IMR-90 (cell line): ENCODE measurements at regions not wholly inside any gene's neighbourhood (a gene's known extent, or its start where the extent isn't known, plus 50 kb on each side); places are given as distances from the start of the nearest gene placed in this dataset.
"Not testable (repeated sequence)": the region's sequence is repeated elsewhere in the genome, so short reads cannot be mapped to it uniquely, and the experiment has no call there.

Experiments used
- ATAC-seq: fragments of 200-7000 bp; cut with Tn5 transposase; 2 replicates; pipeline ENCODE4 v1.9.1; 2020; ENCODE audit warnings: low read depth, mild to moderate bottlenecking, moderate library complexity
- BruUV-seq: library from RNA; stranded (reverse); fragments of 400-500 nt; replicated peaks from 2 replicates; lab custom pipeline; 2021; lab: Mats Ljungman, UMichigan
- CTCF ChIA-PET: fragments of 300-600 bp; formaldehyde crosslinking; extraction: SDS; loops from one replicate; lab custom pipeline; 2021; ENCODE audit warnings: antibody characterized with exemption; lab: Yijun Ruan, JAX
- POLR2A ChIA-PET: fragments of 300-600 bp; sonication (Branson Sonifier 250); formaldehyde crosslinking; loops from one replicate; lab custom pipeline; 2022; ENCODE audit warnings: antibody characterized with exemption; ENCODE audit not compliant: unreplicated experiment; lab: Charles Lee
- DNase-seq: peaks from one replicate; pipeline ENCODE4 v3.0.0; 2013
- H2AFZ ChIP-seq: replicated peaks from 2 replicates; pipeline ENCODE3; 2013; ENCODE audit warnings: low read length, mild to moderate bottlenecking; ENCODE audit not compliant: poor library complexity
- H2AK5ac ChIP-seq: 2 replicates; pipeline ENCODE4 v1.6.1; 2013; ENCODE audit warnings: low read depth, low read length, inconsistent platforms
- H2AK9ac ChIP-seq: replicated peaks from 2 replicates; pipeline ENCODE3; 2013; ENCODE audit warnings: mild to moderate bottlenecking, low read depth, low read length, moderate library complexity; ENCODE audit not compliant: poor library complexity
- H2BK120ac ChIP-seq: 2 replicates; pipeline ENCODE4 v1.6.1; 2013; ENCODE audit warnings: low read depth, low read length, inconsistent platforms
- H2BK15ac ChIP-seq: 3 replicates; pipeline ENCODE4 v1.6.1; 2013; ENCODE audit warnings: low read depth, low read length, inconsistent platforms
- H2BK20ac ChIP-seq: 2 replicates; pipeline ENCODE4 v1.6.1; 2013; ENCODE audit warnings: low read depth, mild to moderate bottlenecking, inconsistent platforms, low read length, moderate library complexity
- H2BK5ac ChIP-seq: 2 replicates; pipeline ENCODE4 v1.6.1; 2013; ENCODE audit warnings: mild to moderate bottlenecking, low read depth, low read length, inconsistent platforms; ENCODE audit not compliant: poor library complexity, severe bottlenecking
- H3K14ac ChIP-seq: replicated peaks from 2 replicates; pipeline ENCODE4 v1.6.1; 2013; ENCODE audit warnings: low read depth, low read length, inconsistent platforms
- H3K18ac ChIP-seq: 2 replicates; pipeline ENCODE4 v1.6.1; 2013; ENCODE audit warnings: low read depth, low read length, control low read depth
- H3K23ac ChIP-seq: 2 replicates; pipeline ENCODE4 v1.6.1; 2013; ENCODE audit warnings: low read depth, low read length, inconsistent platforms
- H3K27ac ChIP-seq: 2 replicates; pipeline ENCODE4 v1.5.1; 2013; ENCODE audit warnings: mild to moderate bottlenecking, control low read depth, low read length; ENCODE audit not compliant: insufficient read depth
- H3K27me3 ChIP-seq: 2 replicates; pipeline ENCODE4 v1.6.1; 2013; ENCODE audit warnings: low read length; ENCODE audit not compliant: control insufficient read depth, insufficient read depth
- H3K36me3 ChIP-seq: 2 replicates; pipeline ENCODE4 v1.6.1; 2013; ENCODE audit warnings: low read length, mixed read lengths; ENCODE audit not compliant: control insufficient read depth, insufficient read depth
- H3K4ac ChIP-seq: 2 replicates; pipeline ENCODE4 v1.6.1; 2013; ENCODE audit warnings: low read depth, low read length, inconsistent platforms
- H3K4me1 ChIP-seq: 2 replicates; pipeline ENCODE4 v1.6.1; 2013; ENCODE audit warnings: low read length, mixed read lengths; ENCODE audit not compliant: control insufficient read depth, insufficient read depth
- H3K4me2 ChIP-seq: 2 replicates; pipeline ENCODE4 v1.6.1; 2013; ENCODE audit warnings: low read depth, mild to moderate bottlenecking, control low read depth, low read length, moderate library complexity
- H3K4me3 ChIP-seq: 2 replicates; pipeline ENCODE4 v1.5.1; 2013; ENCODE audit warnings: low read depth, mild to moderate bottlenecking, control low read depth, low read length, moderate library complexity; ENCODE audit not compliant: insufficient read depth
- H3K56ac ChIP-seq: 2 replicates; pipeline ENCODE4 v1.6.1; 2013; ENCODE audit warnings: low read length, inconsistent platforms; ENCODE audit not compliant: insufficient read depth; ENCODE audit errors: extremely low read depth
- H3K79me1 ChIP-seq, 2 experiments: 2 replicates each; pipeline ENCODE4 v1.6.1; 2013; ENCODE audit warnings: low read length in 2 of 2, inconsistent platforms in 1 of 2, low read depth in 1 of 2
- H3K9ac ChIP-seq: 2 replicates; pipeline ENCODE4 v1.6.1; 2013; ENCODE audit warnings: low read depth, low read length, control low read depth
- H3K9me1 ChIP-seq: 2 replicates; pipeline ENCODE4 v1.6.1; 2013; ENCODE audit warnings: low read length, inconsistent platforms; ENCODE audit not compliant: insufficient read depth
- H3K9me3 ChIP-seq: 2 replicates; pipeline ENCODE4 v1.6.1; 2013; ENCODE audit warnings: low read length; ENCODE audit not compliant: control insufficient read depth, insufficient read depth
- H4K20me1 ChIP-seq: 2 replicates; pipeline ENCODE4 v1.6.1; 2013; ENCODE audit warnings: low read length, inconsistent platforms; ENCODE audit not compliant: insufficient read depth
- H4K5ac ChIP-seq: 2 replicates; pipeline ENCODE4 v1.6.1; 2013; ENCODE audit warnings: mild to moderate bottlenecking, low read depth, low read length, control low read depth
- H4K8ac ChIP-seq, 2 experiments: 2 replicates each; pipeline ENCODE4 v1.6.1; 2013; ENCODE audit warnings: low read depth in 2 of 2, low read length in 2 of 2, control low read depth in 1 of 2, inconsistent platforms in 1 of 2
- H4K91ac ChIP-seq: 2 replicates; pipeline ENCODE4 v1.6.1; 2013; ENCODE audit warnings: low read depth, low read length, inconsistent platforms; ENCODE audit not compliant: insufficient read depth
- RFX5 ChIP-seq: IDR thresholded peaks from 2 replicates; pipeline ENCODE4 v1.8.0; 2012; ENCODE audit warnings: low read depth, mild to moderate bottlenecking, low read length, moderate library complexity
- WGBS, 2 experiments: methylation state at CpG; one replicate each; pipeline versions ENCODE4 v1.1.5 to v1.1.7; 2013; ENCODE audit warnings: missing lambda C conversion rate in 2 of 2; ENCODE audit not compliant: insufficient read length in 1 of 2; ENCODE audit errors: extremely low coverage in 2 of 2; 5-methylcytosine and 5-hydroxymethylcytosine counted together
- dilution Hi-C: fragments of 300-500 bp; cut with HindIII; formaldehyde crosslinking; loops from one replicate; pipeline ENCODE4 v1.14.3; 2018; ENCODE audit warnings: low sequenced_read_pairs; ENCODE audit not compliant: unreplicated experiment
- in situ Hi-C: fragments of 300-500 bp; cut with MboI; formaldehyde crosslinking; loops from 3 replicates; pipeline ENCODE4 v1.14.3; 2019; ENCODE audit warnings: low sequenced_read_pairs, inconsistent platforms, mixed read lengths
- intact Hi-C: fragments of 100-400 bp; cut with micrococcal nuclease; formaldehyde crosslinking; loops from 2 replicates; pipeline ENCODE4 v1.10.0; 2022

DNA sequence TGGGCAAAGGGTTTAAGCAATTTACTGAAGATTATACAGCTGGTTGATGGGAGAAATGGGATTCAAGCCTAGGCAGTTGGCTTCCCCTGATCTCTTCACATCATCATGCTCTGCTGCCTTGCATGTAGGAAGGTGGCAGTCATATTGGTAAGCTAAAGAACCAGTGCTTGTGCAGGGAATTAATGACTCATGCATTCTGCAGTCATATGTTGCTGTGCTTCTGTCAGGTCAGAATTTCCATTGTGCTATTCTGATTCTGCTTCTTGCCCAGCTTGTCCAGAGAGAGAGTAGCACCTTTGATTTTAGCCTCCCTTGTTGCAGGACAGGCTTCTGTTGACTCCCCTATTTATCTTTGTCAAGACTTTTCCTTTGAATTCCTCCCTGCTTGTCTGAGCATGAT lies 114.0 kb upstream of the IKBKE start:
- intact Hi-C loops, CTCF ChIA-PET, H3K27me3 ChIP-seq, H3K9me3 ChIP-seq, BruUV-seq, H3K27ac ChIP-seq, H3K9me1 ChIP-seq, dilution Hi-C loops, H3K18ac ChIP-seq, H2AFZ ChIP-seq, H3K23ac ChIP-seq, H2AK9ac ChIP-seq, H2BK15ac ChIP-seq, H2BK5ac ChIP-seq, H4K5ac ChIP-seq, H3K4me2 ChIP-seq, H3K9ac ChIP-seq, POLR2A ChIA-PET, H2BK20ac ChIP-seq, H4K20me1 ChIP-seq, in situ Hi-C loops, H2BK120ac ChIP-seq, H3K4ac ChIP-seq, H4K8ac ChIP-seq, H4K91ac ChIP-seq, H3K79me1 ChIP-seq, H3K4me3 ChIP-seq, H3K4me1 ChIP-seq, H3K36me3 ChIP-seq, H3K56ac ChIP-seq, H2AK5ac ChIP-seq, H3K14ac ChIP-seq: not testable (repeated sequence)
- ATAC-seq: peak; percentile 81
- TF ChIP-seq RFX5: peak; percentile 76
- DNase-seq: peak; percentile 62

DNA sequence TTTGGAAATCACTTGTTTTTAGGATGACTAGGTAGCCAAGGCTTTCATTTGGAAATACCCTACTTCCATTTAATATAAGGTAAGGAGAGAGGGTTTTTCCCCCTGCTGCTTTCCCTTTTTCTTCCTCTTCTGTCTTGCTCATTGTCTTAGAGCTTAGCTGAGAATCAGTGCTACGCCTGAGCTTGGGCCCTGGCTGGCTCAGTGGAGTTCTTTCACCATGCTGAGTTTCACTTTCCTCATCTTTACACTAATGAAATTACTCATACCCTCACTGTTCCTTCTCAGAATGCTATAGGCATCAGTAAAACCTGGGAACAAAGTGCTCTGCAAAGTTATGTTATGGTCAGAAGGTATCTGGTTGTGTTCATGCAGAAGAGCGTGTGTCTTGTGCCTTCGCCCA lies 112.3 kb upstream of the IKBKE start:
- H2BK15ac ChIP-seq, H4K8ac ChIP-seq, H3K14ac ChIP-seq, H3K27ac ChIP-seq, H4K91ac ChIP-seq, H2AK9ac ChIP-seq, H2BK120ac ChIP-seq, H4K5ac ChIP-seq, H3K36me3 ChIP-seq, H3K9me1 ChIP-seq, H3K27me3 ChIP-seq, H4K20me1 ChIP-seq, POLR2A ChIA-PET, H3K9ac ChIP-seq, H3K9me3 ChIP-seq, intact Hi-C loops, ATAC-seq, H3K18ac ChIP-seq, H3K4me2 ChIP-seq, H2BK5ac ChIP-seq, BruUV-seq, H3K4me1 ChIP-seq, in situ Hi-C loops, H3K4me3 ChIP-seq, CTCF ChIA-PET, H3K23ac ChIP-seq, H3K56ac ChIP-seq, H3K4ac ChIP-seq, H2AFZ ChIP-seq, H2AK5ac ChIP-seq, dilution Hi-C loops, H3K79me1 ChIP-seq, H2BK20ac ChIP-seq, DNase-seq: not testable (repeated sequence)
- WGBS, 2 experiments: no CpG with 5 or more reads among the region's 3 CpGs
